ENCODE measurements at regions not wholly inside any gene's neighbourhood (a gene's known extent, or its start where the extent isn't known, plus 50 kb on each side); places are given as distances from the start of the nearest gene placed in this dataset.

DNA sequence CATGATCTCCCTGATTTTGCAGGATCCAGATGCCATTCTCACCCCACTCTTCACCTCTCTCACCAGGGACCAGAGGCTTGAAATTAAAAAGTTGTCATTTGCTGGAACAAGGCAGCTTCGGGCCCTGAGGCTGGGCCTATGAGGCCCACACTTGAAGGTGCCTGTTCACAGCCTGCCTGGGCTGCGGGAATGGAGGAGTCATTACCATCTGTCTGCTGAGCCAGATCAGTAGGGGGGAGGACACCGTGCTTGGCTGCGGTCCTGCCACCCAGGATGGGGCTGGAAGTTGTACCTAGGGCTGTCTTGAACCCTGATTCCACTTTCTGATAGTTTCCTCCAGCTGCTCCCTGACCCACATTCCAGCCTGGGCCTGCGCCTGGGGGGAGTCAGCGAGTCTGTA is 208.3 kb upstream of the N4BP1 start:
- H3K27ac ChIP-seq: no peak overlapping the region
- no peaks in the 10 kb centered on the region for H3K4me1 ChIP-seq
- DNase-seq: no peak
- intact Hi-C loops (cut with DNase I; ENCODE audit: low total_unique reads): no loop called here
- peaks cover 0 to 7% (median 0%) of the 10 kb centered on the region in 3 donors for H3K27me3 ChIP-seq
- no peak for TF ChIP-seq POLR2AphosphoS5 (IDR thresholded peaks at IDR 0.05)
- H3K9me3 ChIP-seq: no peaks in the 10 kb centered on the region
- H3K4me3 ChIP-seq: no peak overlapping the region
- 70 to 83% (median 76%) methylated on average over 6 of the region's 6 CpGs for WGBS, 5 donors
- H3K36me3 ChIP-seq: no peaks in the 10 kb centered on the region

DNA sequence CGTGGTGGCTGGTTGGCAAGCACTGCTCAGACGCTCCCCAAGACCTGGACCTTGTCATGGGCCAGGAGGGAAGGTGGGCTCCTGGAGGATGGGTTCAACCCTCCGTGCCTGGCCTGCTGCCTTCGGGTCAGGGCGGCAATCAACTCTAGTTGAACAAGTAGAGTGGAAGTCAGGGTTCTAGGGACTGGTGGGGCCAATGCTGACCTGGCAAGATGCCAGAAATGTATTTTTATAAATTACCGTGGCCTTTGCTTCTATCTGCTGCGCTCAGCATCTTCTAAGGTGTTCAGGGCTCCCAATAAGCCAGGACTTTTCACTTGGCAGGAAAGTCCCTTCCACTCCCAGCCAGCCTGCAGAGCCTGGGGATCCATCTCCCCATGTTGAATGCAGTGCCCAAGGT is 207.1 kb upstream of the N4BP1 start:
- intact Hi-C loops (cut with DNase I; ENCODE audit: low total_unique reads): no loop called here
- Histone ChIP-seq H3K9me3 (no peaks in the 10 kb centered on the region), H3K4me3 (no peak overlapping the region), H3K27me3 (peaks cover 0 to 18% (median 5%) of the 10 kb centered on the region in 3 donors), H3K4me1 (no peaks in the 10 kb centered on the region), H3K27ac (no peak overlapping the region), H3K36me3 (no peaks in the 10 kb centered on the region)
- TF ChIP-seq, protein P1, sequence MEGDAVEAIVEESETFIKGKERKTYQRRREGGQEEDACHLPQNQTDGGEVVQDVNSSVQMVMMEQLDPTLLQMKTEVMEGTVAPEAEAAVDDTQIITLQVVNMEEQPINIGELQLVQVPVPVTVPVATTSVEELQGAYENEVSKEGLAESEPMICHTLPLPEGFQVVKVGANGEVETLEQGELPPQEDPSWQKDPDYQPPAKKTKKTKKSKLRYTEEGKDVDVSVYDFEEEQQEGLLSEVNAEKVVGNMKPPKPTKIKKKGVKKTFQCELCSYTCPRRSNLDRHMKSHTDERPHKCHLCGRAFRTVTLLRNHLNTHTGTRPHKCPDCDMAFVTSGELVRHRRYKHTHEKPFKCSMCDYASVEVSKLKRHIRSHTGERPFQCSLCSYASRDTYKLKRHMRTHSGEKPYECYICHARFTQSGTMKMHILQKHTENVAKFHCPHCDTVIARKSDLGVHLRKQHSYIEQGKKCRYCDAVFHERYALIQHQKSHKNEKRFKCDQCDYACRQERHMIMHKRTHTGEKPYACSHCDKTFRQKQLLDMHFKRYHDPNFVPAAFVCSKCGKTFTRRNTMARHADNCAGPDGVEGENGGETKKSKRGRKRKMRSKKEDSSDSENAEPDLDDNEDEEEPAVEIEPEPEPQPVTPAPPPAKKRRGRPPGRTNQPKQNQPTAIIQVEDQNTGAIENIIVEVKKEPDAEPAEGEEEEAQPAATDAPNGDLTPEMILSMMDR (IDR thresholded peaks at IDR 0.05): no peak
- no peak for TF ChIP-seq POLR2AphosphoS5 (IDR thresholded peaks at IDR 0.05)
- TF ChIP-seq EP300 (IDR thresholded peaks at IDR 0.05): no peak
- TF ChIP-seq POLR2A (IDR thresholded peaks at IDR 0.05): no peak
- WGBS, 5 donors: 70 to 81% (median 80%) methylated on average over 4 to 7 of the region's 7 CpGs
- DNase-seq: no peak

DNA sequence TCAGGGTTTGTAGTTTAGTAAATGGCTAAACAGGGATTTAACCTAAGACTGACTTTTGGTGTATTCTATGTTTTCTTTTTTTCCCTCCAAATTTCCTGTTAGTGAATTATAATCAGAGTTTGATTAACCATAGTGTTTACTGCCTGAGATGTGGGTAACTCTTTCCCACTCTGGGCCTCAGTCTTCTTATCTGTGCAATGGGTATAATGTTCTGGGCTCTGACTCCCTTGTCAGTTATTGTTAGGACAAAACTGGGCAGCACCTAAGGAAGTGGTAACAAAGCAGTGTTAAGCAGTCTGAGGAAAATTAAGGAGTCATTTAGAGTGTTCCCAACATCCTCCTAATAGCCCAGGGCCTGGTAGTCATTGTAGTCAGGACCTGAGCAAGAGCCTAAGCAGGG is 206.4 kb upstream of the N4BP1 start:
- Histone ChIP-seq H3K27me3 (peaks cover 0 to 24% (median 10%) of the 10 kb centered on the region in 3 donors), H3K27ac (no peak overlapping the region), H3K9me3 (peaks cover 0 to 2% (median 0%) of the 10 kb centered on the region in 4 donors), H3K36me3 (no peaks in the 10 kb centered on the region), H3K4me3 (no peak overlapping the region), H3K4me1 (peaks cover 0 to under 1% (median 0%) of the 10 kb centered on the region in 4 donors)
- intact Hi-C loops (cut with DNase I; ENCODE audit: low total_unique reads): no loop called here
- no peak for DNase-seq
- no peak for TF ChIP-seq POLR2A (IDR thresholded peaks at IDR 0.05)
- no peak for TF ChIP-seq POLR2AphosphoS5 (IDR thresholded peaks at IDR 0.05)
- TF ChIP-seq EP300 (IDR thresholded peaks at IDR 0.05): no peak
- TF ChIP-seq, protein P1 (IDR thresholded peaks at IDR 0.05): no peak

DNA sequence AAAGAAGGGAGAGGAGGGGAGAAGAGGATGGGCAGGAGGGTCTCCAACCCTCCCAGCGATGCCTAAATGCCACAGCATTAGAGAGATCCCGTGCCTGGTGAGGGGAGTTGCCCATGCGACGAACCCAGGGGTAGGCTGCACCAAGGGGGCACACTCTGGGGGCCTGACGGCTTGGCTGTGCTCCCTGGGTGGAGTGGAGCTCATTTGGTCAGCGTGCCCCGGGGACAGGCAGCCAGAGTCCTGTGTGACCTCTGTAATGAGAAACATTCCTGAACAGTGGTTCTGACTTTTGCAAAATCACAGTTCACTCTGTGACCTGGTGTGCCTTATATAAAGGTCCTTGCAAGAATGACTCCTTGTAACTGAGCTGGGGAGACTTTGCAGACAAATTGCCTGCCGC is 205.0 kb upstream of the N4BP1 start:
- Histone ChIP-seq H3K4me1 (peaks cover 0 to 12% (median 4%) of the 10 kb centered on the region in 4 donors), H3K27ac (no peak overlapping the region), H3K36me3 (no peaks in the 10 kb centered on the region), H3K27me3 (peaks cover 12 to 38% (median 23%) of the 10 kb centered on the region in 3 donors), H3K9me3 (peaks cover 0 to 13% (median 0%) of the 10 kb centered on the region in 4 donors), H3K4me3 (no peak overlapping the region)
- no peak for TF ChIP-seq POLR2AphosphoS5 (IDR thresholded peaks at IDR 0.05)
- TF ChIP-seq POLR2A (IDR thresholded peaks at IDR 0.05): no peak
- TF ChIP-seq EP300 (IDR thresholded peaks at IDR 0.05): no peak
- TF ChIP-seq, protein P1 (IDR thresholded peaks at IDR 0.05): no peak
- intact Hi-C loops (cut with DNase I; ENCODE audit: low total_unique reads): no loop called here
- WGBS, 5 donors: 64 to 75% (median 68%) methylated on average over 8 of the region's 8 CpGs
- DNase-seq: no peak

DNA sequence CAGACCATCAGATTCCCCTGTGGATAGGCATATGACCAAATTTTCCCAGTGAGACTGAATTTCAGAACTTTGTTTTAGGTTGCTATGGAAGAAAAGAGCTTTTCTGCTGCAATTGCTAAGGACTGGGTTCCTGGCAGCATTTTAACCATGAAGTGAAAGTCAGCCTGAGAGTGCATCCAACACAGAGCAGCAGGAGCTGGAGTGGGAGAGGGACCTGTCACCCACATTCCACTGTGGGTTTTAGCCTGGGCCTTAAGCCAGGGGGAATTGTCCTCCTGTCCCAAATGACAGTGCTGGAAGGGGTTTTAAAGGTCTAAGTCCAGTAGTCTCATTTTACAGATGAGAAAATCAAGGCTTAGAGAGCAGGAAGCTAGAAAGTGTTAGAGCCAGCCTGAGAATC is 203.5 kb upstream of the N4BP1 start:
- Histone ChIP-seq H3K4me3 (no peak overlapping the region), H3K9me3 (peaks cover 0 to 13% (median 0%) of the 10 kb centered on the region in 4 donors), H3K36me3 (no peaks in the 10 kb centered on the region), H3K4me1 (peaks cover 0 to 12% (median 4%) of the 10 kb centered on the region in 4 donors), H3K27ac (no peak overlapping the region), H3K27me3 (peaks cover 12 to 44% (median 23%) of the 10 kb centered on the region in 3 donors)
- TF ChIP-seq POLR2A (IDR thresholded peaks at IDR 0.05) (no peak), POLR2AphosphoS5 (IDR thresholded peaks at IDR 0.05) (no peak), EP300 (IDR thresholded peaks at IDR 0.05) (no peak)
- TF ChIP-seq, protein P1 (IDR thresholded peaks at IDR 0.05): no peak
- intact Hi-C loops (cut with DNase I; ENCODE audit: low total_unique reads): no loop called here
- no peak for DNase-seq
